H9 (cell line): ENCODE measurements at regions not wholly inside any gene's neighbourhood (a gene's known extent, or its start where the extent isn't known, plus 50 kb on each side); places are given as distances from the start of the nearest gene placed in this dataset.

ENCODE experiments used
- DNase-seq: peaks from one replicate; pipeline ENCODE4 v3.0.0-alpha.2; 2017
- H2AFZ ChIP-seq: one replicate; pipeline ENCODE4 v1.6.1; 2013; ENCODE audit warnings: mild to moderate bottlenecking, low read length, control low read depth, moderate library complexity
- H2AK5ac ChIP-seq: 2 replicates; pipeline ENCODE4 v1.6.1; 2013; ENCODE audit warnings: low read length, control low read depth, mixed read lengths; ENCODE audit not compliant: insufficient read length
- H2BK120ac ChIP-seq: one replicate; pipeline ENCODE4 v1.6.1; 2013; ENCODE audit warnings: low read depth, mild to moderate bottlenecking, low read length, control low read depth, inconsistent platforms; ENCODE audit not compliant: poor library complexity, severe bottlenecking
- H2BK12ac ChIP-seq: 2 replicates; pipeline ENCODE4 v1.6.1; 2013; ENCODE audit warnings: low read length, control low read depth, mixed read lengths, low read depth; ENCODE audit not compliant: insufficient read length
- H2BK15ac ChIP-seq: 2 replicates; pipeline ENCODE4 v1.6.1; 2013; ENCODE audit warnings: low read depth, low read length, control low read depth
- H2BK20ac ChIP-seq: one replicate; pipeline ENCODE4 v1.6.1; 2013; ENCODE audit warnings: low read depth, mild to moderate bottlenecking, low read length, control low read depth, inconsistent platforms; ENCODE audit not compliant: poor library complexity, severe bottlenecking
- H2BK5ac ChIP-seq: 2 replicates; pipeline ENCODE4 v1.6.1; 2013; ENCODE audit warnings: low read length, control low read depth, mixed read lengths; ENCODE audit not compliant: insufficient read length
- H3K14ac ChIP-seq: 2 replicates; pipeline ENCODE4 v1.6.1; 2013; ENCODE audit warnings: low read length, control low read depth; ENCODE audit not compliant: insufficient read depth
- H3K18ac ChIP-seq: 2 replicates; pipeline ENCODE4 v1.6.1; 2013; ENCODE audit warnings: low read depth, mild to moderate bottlenecking, mixed read lengths, low read length, control low read depth; ENCODE audit not compliant: insufficient read length
- H3K23ac ChIP-seq: 2 replicates; pipeline ENCODE4 v1.6.1; 2013; ENCODE audit warnings: low read length, control low read depth, mixed read lengths, low read depth; ENCODE audit not compliant: insufficient read length
- H3K23me2 ChIP-seq: 2 replicates; pipeline ENCODE4 v1.6.1; 2013; ENCODE audit warnings: low read depth, mild to moderate bottlenecking, mixed read lengths, low read length, control low read depth; ENCODE audit not compliant: insufficient read length, poor library complexity, severe bottlenecking
- H3K27ac ChIP-seq: 2 replicates; pipeline ENCODE4 v1.5.1; 2013; ENCODE audit warnings: low read length, control low read depth, mixed read lengths, low read depth; ENCODE audit not compliant: insufficient read length
- H3K27me3 ChIP-seq: 2 replicates; pipeline ENCODE4 v1.6.1; 2013; ENCODE audit warnings: low read length, control low read depth, inconsistent platforms; ENCODE audit not compliant: insufficient read depth
- H3K4ac ChIP-seq: 2 replicates; pipeline ENCODE4 v1.6.1; 2013; ENCODE audit warnings: low read depth, mild to moderate bottlenecking, control low read depth, inconsistent platforms, low read length, moderate library complexity
- H3K4me1 ChIP-seq: 2 replicates; pipeline ENCODE4 v1.6.1; 2013; ENCODE audit warnings: low read length, control low read depth, inconsistent platforms; ENCODE audit not compliant: insufficient read depth
- H3K4me2 ChIP-seq: 2 replicates; pipeline ENCODE4 v1.6.1; 2013; ENCODE audit warnings: low read length, control low read depth, mixed read lengths; ENCODE audit not compliant: insufficient read length, insufficient read depth
- H3K56ac ChIP-seq: 2 replicates; pipeline ENCODE4 v1.6.1; 2013; ENCODE audit warnings: low read depth, mild to moderate bottlenecking, mixed read lengths, low read length, control low read depth; ENCODE audit not compliant: insufficient read length
- H3K79me1 ChIP-seq: 2 replicates; pipeline ENCODE4 v1.6.1; 2013; ENCODE audit warnings: low read depth, mild to moderate bottlenecking, moderate library complexity, low read length, control low read depth, inconsistent platforms; ENCODE audit not compliant: insufficient read depth, poor library complexity, severe bottlenecking
- H3K79me2 ChIP-seq: 2 replicates; pipeline ENCODE4 v1.6.1; 2013; ENCODE audit warnings: low read length, control low read depth, inconsistent platforms; ENCODE audit not compliant: insufficient read depth
- H3K9ac ChIP-seq: 2 replicates; pipeline ENCODE4 v1.6.1; 2013; ENCODE audit warnings: low read length, control low read depth, mixed read lengths; ENCODE audit not compliant: insufficient read length; ENCODE audit errors: extremely low read depth
- H3K9me3 ChIP-seq: one replicate; pipeline ENCODE4 v1.6.1; 2013; ENCODE audit warnings: low read depth, low read length, inconsistent platforms; ENCODE audit not compliant: control insufficient read depth
- H3T11ph ChIP-seq: one replicate; pipeline ENCODE4 v1.6.1; 2013; ENCODE audit warnings: mild to moderate bottlenecking, low read length, control low read depth, inconsistent platforms
- H4K20me1 ChIP-seq: one replicate; pipeline ENCODE4 v1.6.1; 2013; ENCODE audit not compliant: control insufficient read depth, insufficient read length, insufficient read depth
- H4K5ac ChIP-seq: 2 replicates; pipeline ENCODE4 v1.6.1; 2013; ENCODE audit warnings: low read depth, mild to moderate bottlenecking, mixed read lengths, low read length, control low read depth; ENCODE audit not compliant: insufficient read length
- H4K8ac ChIP-seq: replicated peaks from 2 replicates; pipeline ENCODE4 v1.6.1; 2013; ENCODE audit warnings: low read length, control low read depth, mixed read lengths, low read depth; ENCODE audit not compliant: insufficient read length
- H4K91ac ChIP-seq: 2 replicates; pipeline ENCODE4 v1.6.1; 2013; ENCODE audit warnings: low read depth, mild to moderate bottlenecking, moderate library complexity, mixed read lengths, low read length, control low read depth; ENCODE audit not compliant: insufficient read length
- H3K27ac Mint-ChIP-seq, 3 experiments: 2 replicates in 2 of 3; 3 replicates in 1 of 3; pipeline ENCODE4 v1.8.0; 2020 to 2021; ENCODE audit warnings: mixed read lengths in 3 of 3, mild to moderate bottlenecking in 1 of 3, moderate library complexity in 1 of 3
- H3K27me3 Mint-ChIP-seq: 2 replicates; pipeline ENCODE4 v1.8.0; 2021; ENCODE audit warnings: low read depth, mild to moderate bottlenecking, moderate library complexity, mixed read lengths
- H3K36me3 Mint-ChIP-seq, 3 experiments: 2 replicates in 2 of 3; 3 replicates in 1 of 3; pipeline ENCODE4 v1.8.0; 2020 to 2021; ENCODE audit warnings: low read depth in 3 of 3, mixed read lengths in 3 of 3; ENCODE audit not compliant: insufficient read depth in 1 of 3
- H3K4me1 Mint-ChIP-seq, 2 experiments: 2 replicates each; pipeline ENCODE4 v1.8.0; 2020; ENCODE audit warnings: mixed read lengths in 2 of 2
- H3K4me3 Mint-ChIP-seq, 2 experiments: 2 replicates in 1 of 2; 3 replicates in 1 of 2; pipeline ENCODE4 v1.8.0; 2020 to 2021; ENCODE audit warnings: mild to moderate bottlenecking in 2 of 2, mixed read lengths in 2 of 2, moderate library complexity in 1 of 2
- H3K9me3 Mint-ChIP-seq, 2 experiments: 2 replicates in 1 of 2; 3 replicates in 1 of 2; pipeline ENCODE4 v1.8.0; 2020; ENCODE audit warnings: mild to moderate bottlenecking in 2 of 2, mixed read lengths in 2 of 2, moderate library complexity in 1 of 2
- WGBS: extraction: QIAGEN DNeasy Blood & Tissue Kit; methylation state at CpG from one replicate; pipeline ENCODE4 v1.1.7; 2013; ENCODE audit warnings: missing lambda C conversion rate, low lambda C conversion rate, mixed read lengths; ENCODE audit not compliant: insufficient read length; ENCODE audit errors: extremely low coverage; 5-methylcytosine and 5-hydroxymethylcytosine counted together
- TF ChIP-seq, protein P1 (sequence below): fragments of 200-600 bp; sonication (generic); conservative IDR thresholded peaks from 3 replicates; pipeline ENCODE4 v1.8.0; 2021; ENCODE audit warnings: antibody characterized with exemption, mild to moderate bottlenecking

GRCh38 chr10:113226399-113226798, 276.4 kb downstream of the TCF7L2 start:
- Histone ChIP-seq H4K5ac (no peak overlapping the region), H3K4me1 (peaks cover 6% of the 10 kb centered on the region), H3K4me2 (no peak overlapping the region), H3K14ac (no peak overlapping the region), H2BK12ac (no peak overlapping the region), H3K4ac (no peak overlapping the region), H2AFZ (no peak overlapping the region), H3K56ac (no peak overlapping the region), H3K27me3 (no peaks in the 10 kb centered on the region), H3K79me1 (no peaks in the 10 kb centered on the region), H3K27ac (no peak overlapping the region), H3T11ph (no peak overlapping the region), H3K79me2 (no peaks in the 10 kb centered on the region), H2BK20ac (no peak overlapping the region), H2AK5ac (no peak overlapping the region), H4K20me1 (no peaks in the 10 kb centered on the region), H4K8ac (no peak overlapping the region), H3K18ac (no peak overlapping the region), H3K23me2 (no peaks in the 10 kb centered on the region), H3K23ac (no peak overlapping the region), H4K91ac (no peak overlapping the region), H2BK120ac (no peak overlapping the region), H3K9ac (no peak overlapping the region), H2BK15ac (no peak overlapping the region), H2BK5ac (no peak overlapping the region), H3K9me3 (no peaks in the 10 kb centered on the region)
- Mint-ChIP-seq H3K9me3 (no peaks in the 10 kb centered on the region; a peak in 1 of 5 replicates), H3K27ac (no peak overlapping the region), H3K4me1 (peaks cover 13 to 17% of the 10 kb centered on the region in 2 experiments), H3K4me3 (no peak overlapping the region), H3K36me3 (no peaks in the 10 kb centered on the region), H3K27me3 (peaks cover 28% of the 10 kb centered on the region)
- no CpG with 5 or more reads among the region's 8 CpGs for WGBS
- no peak for DNase-seq
- TF ChIP-seq, protein P1, sequence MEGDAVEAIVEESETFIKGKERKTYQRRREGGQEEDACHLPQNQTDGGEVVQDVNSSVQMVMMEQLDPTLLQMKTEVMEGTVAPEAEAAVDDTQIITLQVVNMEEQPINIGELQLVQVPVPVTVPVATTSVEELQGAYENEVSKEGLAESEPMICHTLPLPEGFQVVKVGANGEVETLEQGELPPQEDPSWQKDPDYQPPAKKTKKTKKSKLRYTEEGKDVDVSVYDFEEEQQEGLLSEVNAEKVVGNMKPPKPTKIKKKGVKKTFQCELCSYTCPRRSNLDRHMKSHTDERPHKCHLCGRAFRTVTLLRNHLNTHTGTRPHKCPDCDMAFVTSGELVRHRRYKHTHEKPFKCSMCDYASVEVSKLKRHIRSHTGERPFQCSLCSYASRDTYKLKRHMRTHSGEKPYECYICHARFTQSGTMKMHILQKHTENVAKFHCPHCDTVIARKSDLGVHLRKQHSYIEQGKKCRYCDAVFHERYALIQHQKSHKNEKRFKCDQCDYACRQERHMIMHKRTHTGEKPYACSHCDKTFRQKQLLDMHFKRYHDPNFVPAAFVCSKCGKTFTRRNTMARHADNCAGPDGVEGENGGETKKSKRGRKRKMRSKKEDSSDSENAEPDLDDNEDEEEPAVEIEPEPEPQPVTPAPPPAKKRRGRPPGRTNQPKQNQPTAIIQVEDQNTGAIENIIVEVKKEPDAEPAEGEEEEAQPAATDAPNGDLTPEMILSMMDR = no peak
